Liver (tissue), 8 donors: ENCODE measurements at regions not wholly inside any gene's neighbourhood (a gene's known extent, or its start where the extent isn't known, plus 50 kb on each side); places are given as distances from the start of the nearest gene placed in this dataset.

Source experiments
- DNase-seq: peaks from one replicate; pipeline ENCODE4 v3.0.0-alpha.2; 2017; ENCODE audit warnings: low spot score
- H3K27ac ChIP-seq, 2 donors: one replicate each; pipeline ENCODE4 v1.7.0; 2013; ENCODE audit warnings: inconsistent platforms in 2 of 2, low read length in 2 of 2, control low read depth in 1 of 2, low read depth in 1 of 2, mild to moderate bottlenecking in 1 of 2
- H3K27me3 ChIP-seq, 4 donors: one replicate each; pipeline versions ENCODE4 v1.6.1 to v1.7.0; 2013; ENCODE audit warnings: low read length in 3 of 4, inconsistent platforms in 1 of 4, mild to moderate bottlenecking in 1 of 4, moderate library complexity in 1 of 4; ENCODE audit not compliant: control insufficient read depth in 4 of 4, insufficient read depth in 4 of 4
- H3K36me3 ChIP-seq, 4 donors: one replicate each; pipeline versions ENCODE4 v1.6.1 to v1.7.0; 2013; ENCODE audit warnings: low read length in 3 of 4, mild to moderate bottlenecking in 3 of 4, low read depth in 1 of 4, moderate library complexity in 1 of 4; ENCODE audit not compliant: control insufficient read depth in 4 of 4, insufficient read depth in 3 of 4
- H3K4me1 ChIP-seq, 4 donors: one replicate each; pipeline versions ENCODE4 v1.6.1 to v1.7.0; 2013; ENCODE audit warnings: low read length in 3 of 4, mild to moderate bottlenecking in 3 of 4, moderate library complexity in 1 of 4; ENCODE audit not compliant: control insufficient read depth in 4 of 4, insufficient read depth in 4 of 4
- H3K4me3 ChIP-seq, 3 donors: one replicate each; pipeline versions ENCODE4 v1.6.1 to v1.7.0; 2013; ENCODE audit warnings: low read length in 3 of 3, control low read depth in 1 of 3, low read depth in 1 of 3, mild to moderate bottlenecking in 1 of 3
- H3K9ac ChIP-seq, 2 donors: one replicate each; pipeline ENCODE4 v1.7.0; 2013; ENCODE audit warnings: low read length in 2 of 2, mild to moderate bottlenecking in 2 of 2, moderate library complexity in 2 of 2, control low read depth in 1 of 2, low read depth in 1 of 2
- H3K9me3 ChIP-seq, 4 donors: one replicate each; pipeline versions ENCODE4 v1.6.1 to v1.7.0; 2013; ENCODE audit warnings: low read length in 3 of 4; ENCODE audit not compliant: control insufficient read depth in 4 of 4
- ATF3 ChIP-seq: IDR thresholded peaks from 2 replicates; pipeline ENCODE4 v1.6.1; 2016; ENCODE audit warnings: antibody characterized with exemption
- CTCF ChIP-seq: fragments of 150-350 bp; IDR thresholded peaks from 2 replicates; pipeline ENCODE4 v1.5.1; 2017; ENCODE audit warnings: improper control_type of control experiment, low read depth, low read length; ENCODE audit not compliant: missing input control
- EGR1 ChIP-seq, 2 donors: IDR thresholded peaks; 2 replicates each; pipeline ENCODE4 v1.6.1; 2016 to 2018; ENCODE audit warnings: antibody characterized with exemption in 2 of 2, low read depth in 2 of 2
- FOXA2 ChIP-seq: IDR thresholded peaks from 2 replicates; pipeline ENCODE4 v1.6.1; 2016; ENCODE audit warnings: antibody characterized with exemption
- GABPA ChIP-seq, 2 donors: IDR thresholded peaks in 1 of 2; conservative IDR thresholded peaks in 1 of 2; 2 replicates each; pipeline ENCODE4 v1.6.1; 2016; ENCODE audit warnings: antibody characterized with exemption in 2 of 2, mild to moderate bottlenecking in 1 of 2, moderate library complexity in 1 of 2
- HNF4A ChIP-seq, 2 donors: conservative IDR thresholded peaks; 2 replicates each; pipeline ENCODE4 v1.6.1; 2016; ENCODE audit warnings: antibody characterized with exemption in 2 of 2, mild to moderate bottlenecking in 2 of 2
- HNF4G ChIP-seq: IDR thresholded peaks from 2 replicates; pipeline ENCODE4 v1.6.1; 2016; ENCODE audit warnings: antibody characterized with exemption
- MAX ChIP-seq: IDR thresholded peaks from 2 replicates; pipeline ENCODE4 v1.6.1; 2016; ENCODE audit warnings: antibody characterized with exemption
- NR2F2 ChIP-seq: IDR thresholded peaks from 2 replicates; pipeline ENCODE4 v1.6.1; 2016; ENCODE audit warnings: antibody characterized with exemption
- RAD21 ChIP-seq, 2 donors: IDR thresholded peaks; 2 replicates each; pipeline ENCODE4 v1.6.1; 2016; ENCODE audit warnings: antibody characterized with exemption in 2 of 2, mild to moderate bottlenecking in 2 of 2
- REST ChIP-seq: IDR thresholded peaks from 2 replicates; pipeline ENCODE4 v1.6.1; 2016; ENCODE audit warnings: antibody characterized with exemption, mild to moderate bottlenecking
- RXRA ChIP-seq, 2 donors: IDR thresholded peaks; 2 replicates each; pipeline ENCODE4 v1.6.1; 2017 to 2018; ENCODE audit warnings: antibody characterized with exemption in 2 of 2, mild to moderate bottlenecking in 1 of 2
- SP1 ChIP-seq: IDR thresholded peaks from 2 replicates; pipeline ENCODE4 v1.6.1; 2018; ENCODE audit warnings: antibody characterized with exemption, mild to moderate bottlenecking
- TAF1 ChIP-seq: conservative IDR thresholded peaks from 2 replicates; pipeline ENCODE4 v1.6.1; 2016; ENCODE audit warnings: antibody characterized with exemption, mild to moderate bottlenecking
- YY1 ChIP-seq: IDR thresholded peaks from 2 replicates; pipeline ENCODE4 v1.6.1; 2016; ENCODE audit warnings: antibody characterized with exemption, mild to moderate bottlenecking
- ZBTB33 ChIP-seq: IDR thresholded peaks from 2 replicates; pipeline ENCODE4 v1.6.1; 2016; ENCODE audit warnings: antibody characterized with exemption
- WGBS: extraction: QIAGEN DNeasy Blood & Tissue Kit; methylation state at CpG from one replicate; pipeline ENCODE4 v1.1.7; 2013; 5-methylcytosine and 5-hydroxymethylcytosine counted together
- donor health status: healthy.
- donor health status: healthy.
- donor health status: healthy.
- donor health status: healthy.
- donor health status: healthy.

- no peak for DNase-seq
- H3K27ac ChIP-seq: no peak overlapping the region
- TF ChIP-seq ATF3 (no peak), NR2F2 (no peak), TAF1 (no peak), RAD21 (IDR thresholded peaks at IDR 0.05) (no peak), FOXA2 (no peak), REST (no peak), MAX (no peak), RXRA (IDR thresholded peaks at IDR 0.05) (no peak)
- no peaks in the 10 kb centered on the region for H3K4me1 ChIP-seq
- no peak overlapping the region for H3K4me3 ChIP-seq
- no peaks in the 10 kb centered on the region for H3K27me3 ChIP-seq
- H3K36me3 ChIP-seq: no peaks in the 10 kb centered on the region
- WGBS: 52% methylated on average over 2 of the region's 2 CpGs
- H3K9ac ChIP-seq: no peak overlapping the region
- no peaks in the 10 kb centered on the region for H3K9me3 ChIP-seq
Measured at GRCh38 chr7:115822801-115823200, 207.8 kb downstream of the TFEC start.

- Histone ChIP-seq H3K9ac (no peak overlapping the region), H3K27ac (no peak overlapping the region), H3K4me1 (no peaks in the 10 kb centered on the region), H3K9me3 (no peaks in the 10 kb centered on the region), H3K4me3 (no peak overlapping the region), H3K36me3 (no peaks in the 10 kb centered on the region), H3K27me3 (no peaks in the 10 kb centered on the region)
- 67% methylated on average over 1 of the region's 1 CpG for WGBS
- TF ChIP-seq EGR1 (IDR thresholded peaks at IDR 0.05; ENCODE audit: low read depth in 2 of 2): no peak
- no peak for TF ChIP-seq GABPA (IDR thresholded peaks at IDR 0.05 in 1 of 2, conservative IDR thresholded peaks at IDR 0.05 in 1 of 2)
- TF ChIP-seq ZBTB33: no peak
- no peak for TF ChIP-seq FOXA2
- no peak for TF ChIP-seq CTCF
- no peak for TF ChIP-seq MAX
- TF ChIP-seq RXRA (IDR thresholded peaks at IDR 0.05): no peak
- no peak for TF ChIP-seq RAD21 (IDR thresholded peaks at IDR 0.05)
- no peak for TF ChIP-seq HNF4G
- TF ChIP-seq REST: no peak
- TF ChIP-seq TAF1: no peak
- TF ChIP-seq YY1: no peak
- TF ChIP-seq SP1: no peak
- no peak for TF ChIP-seq NR2F2
- no peak for TF ChIP-seq HNF4A (conservative IDR thresholded peaks at IDR 0.05)
- no peak for DNase-seq
Measured at GRCh38 chr7:115822380-115822779, 208.2 kb downstream of the TFEC start.
